MCF 10A (cell line): ENCODE measurements at regions not wholly inside any gene's neighbourhood (a gene's known extent, or its start where the extent isn't known, plus 50 kb on each side); places are given as distances from the start of the nearest gene placed in this dataset.
A peak's percentile ranks its signal among the peaks of the same experiment; 100 is the strongest.

ENCODE experiments used
- BruUV-seq: library from RNA; stranded (reverse); fragments of 400-500 nt; replicated peaks from 2 replicates; lab custom pipeline; 2021; lab: Mats Ljungman, UMichigan
- CTCF ChIA-PET: fragments of 300-600 bp; sonication (Branson Sonifier 250); formaldehyde crosslinking; extraction: SDS; loops from one replicate; lab custom pipeline; 2021; ENCODE audit warnings: antibody characterized with exemption, inconsistent platforms; lab: Yijun Ruan, JAX
- POLR2A ChIA-PET: fragments of 300-600, 350-650 bp; sonication (Branson Sonifier 250); formaldehyde crosslinking; extraction: SDS; loops from one replicate; lab custom pipeline; 2020; ENCODE audit warnings: antibody characterized with exemption, inconsistent platforms; lab: Yijun Ruan, JAX
- DNase-seq: peaks from one replicate; pipeline ENCODE4 v3.0.0-alpha.2; 2018; ENCODE audit not compliant: unreplicated experiment
- H3K27ac Mint-ChIP-seq: one replicate; pipeline ENCODE4 v1.8.0; 2022; ENCODE audit warnings: mild to moderate bottlenecking, low read depth, mixed read lengths; ENCODE audit not compliant: unreplicated experiment
- H3K27me3 Mint-ChIP-seq: one replicate; pipeline ENCODE4 v1.8.0; 2022; ENCODE audit warnings: mixed read lengths; ENCODE audit not compliant: insufficient read depth, unreplicated experiment
- H3K36me3 Mint-ChIP-seq: one replicate; pipeline ENCODE4 v1.8.0; 2022; ENCODE audit warnings: mild to moderate bottlenecking, moderate library complexity, mixed read lengths; ENCODE audit not compliant: insufficient read depth, unreplicated experiment
- H3K4me1 Mint-ChIP-seq: one replicate; pipeline ENCODE4 v1.8.0; 2022; ENCODE audit warnings: mixed read lengths; ENCODE audit not compliant: insufficient read depth, unreplicated experiment
- H3K4me3 Mint-ChIP-seq: one replicate; pipeline ENCODE4 v1.8.0; 2022; ENCODE audit warnings: mild to moderate bottlenecking, moderate library complexity, mixed read lengths; ENCODE audit not compliant: unreplicated experiment
- H3K9me3 Mint-ChIP-seq: one replicate; pipeline ENCODE4 v1.8.0; 2022; ENCODE audit warnings: mixed read lengths; ENCODE audit not compliant: unreplicated experiment
- CTCF ChIP-seq: fragments of 200-600 bp; IDR thresholded peaks from one replicate; pipeline ENCODE4 v1.8.0; 2022; ENCODE audit warnings: antibody characterized with exemption, mild to moderate bottlenecking; ENCODE audit not compliant: unreplicated experiment
- intact Hi-C: fragments of 100-400 bp; cut with micrococcal nuclease; formaldehyde crosslinking; loops from 2 replicates; pipeline ENCODE4 v1.14.1; 2022

DNA sequence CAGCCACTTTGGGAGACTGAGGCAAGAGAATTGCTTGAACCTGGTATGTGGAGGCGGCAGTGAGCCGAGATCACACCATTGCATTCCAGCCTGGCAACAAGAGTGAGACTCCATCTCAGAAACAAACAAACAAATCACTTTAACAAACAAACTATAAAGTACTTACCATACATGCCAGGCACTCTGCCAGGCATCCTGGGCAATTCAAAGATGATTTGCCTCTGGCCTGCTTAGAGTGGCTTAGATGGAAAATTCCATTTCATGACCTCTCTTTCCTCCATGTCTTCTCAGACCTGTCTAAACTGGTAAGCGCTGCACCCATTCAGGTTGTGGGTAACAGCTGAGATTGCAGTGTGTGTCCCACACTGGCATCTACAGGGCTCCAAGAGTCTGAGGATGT lies 273.2 kb downstream of the BCL2 start:
- Mint-ChIP-seq H3K27me3 (no peaks in the 10 kb centered on the region), H3K4me3 (no peak overlapping the region)
- no TSS peak for BruUV-seq

GRCh38 chr18:63043516-63043915 lies 276.1 kb downstream of the BCL2 start:
- intact Hi-C loops, result no loop called here
- Mint-ChIP-seq H3K4me3 (no peak overlapping the region), H3K4me1 (peaks cover 14% of the 10 kb centered on the region), H3K27ac (no peak overlapping the region), H3K27me3 (no peaks in the 10 kb centered on the region), H3K9me3 (no peaks in the 10 kb centered on the region), H3K36me3 (no peaks in the 10 kb centered on the region)
- ChIA-PET CTCF (interaction anchor here (0.8 kb wide), 1 partner anchor 17 kb away, joined by 4 read pairs; no protein-coding TSS in a partner anchor), POLR2A (interaction anchor here (0.7 to 0.8 kb wide), 2 partner anchors 284 to 329 kb away, joined by 3 to 6 read pairs; no protein-coding TSS in a partner anchor)
- BruUV-seq, result no TSS peak
- DNase-seq, result peak; percentile 60
- TF ChIP-seq CTCF, result no peak

More for the DNA sequence above, 273.2 kb downstream of the BCL2 start:
- DNase-seq, result peak; percentile 18
- Mint-ChIP-seq H3K27ac (no peak overlapping the region), H3K36me3 (no peaks in the 10 kb centered on the region), H3K9me3 (no peaks in the 10 kb centered on the region), H3K4me1 (peaks cover 14% of the 10 kb centered on the region)
- ChIA-PET CTCF (interaction anchor here (0.9 to 1.2 kb wide), 2 partner anchors 86 to 375 kb away, joined by 3 read pairs; no protein-coding TSS in a partner anchor), POLR2A (no interaction called here)
- no peak for TF ChIP-seq CTCF
- intact Hi-C loops, result no loop called here

DNA sequence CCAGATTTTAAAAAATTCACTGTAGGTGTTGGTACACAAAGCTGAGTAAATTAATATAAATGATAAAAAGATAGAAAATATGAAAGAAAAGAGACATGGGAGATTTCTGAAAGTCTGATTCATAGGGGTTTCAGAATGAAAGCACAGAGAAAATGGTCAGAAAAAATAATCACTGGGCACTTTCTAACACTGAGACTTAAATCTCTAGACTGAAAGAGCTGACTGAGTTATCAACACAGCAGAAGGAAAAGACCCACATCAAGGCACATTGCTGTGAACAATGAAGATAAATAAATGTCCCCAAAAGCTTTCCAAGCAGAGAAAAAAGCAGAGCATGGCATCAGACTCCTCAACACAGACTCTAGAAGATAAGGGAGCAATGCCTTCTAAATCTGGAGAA lies 277.2 kb downstream of the BCL2 start:
- POLR2A ChIA-PET, result interaction anchor here (1.6 kb wide), 1 partner anchor 25 kb away, joined by 4 read pairs; no protein-coding TSS in a partner anchor
- Mint-ChIP-seq H3K9me3 (no peaks in the 10 kb centered on the region), H3K27me3 (no peaks in the 10 kb centered on the region), H3K36me3 (no peaks in the 10 kb centered on the region), H3K4me1 (peaks cover 14% of the 10 kb centered on the region), H3K4me3 (no peak overlapping the region), H3K27ac (no peak overlapping the region)
- no TSS peak for BruUV-seq
- CTCF ChIA-PET, result no interaction called here
- intact Hi-C loops, result no loop called here
- DNase-seq, result no peak
- no peak for TF ChIP-seq CTCF

DNA sequence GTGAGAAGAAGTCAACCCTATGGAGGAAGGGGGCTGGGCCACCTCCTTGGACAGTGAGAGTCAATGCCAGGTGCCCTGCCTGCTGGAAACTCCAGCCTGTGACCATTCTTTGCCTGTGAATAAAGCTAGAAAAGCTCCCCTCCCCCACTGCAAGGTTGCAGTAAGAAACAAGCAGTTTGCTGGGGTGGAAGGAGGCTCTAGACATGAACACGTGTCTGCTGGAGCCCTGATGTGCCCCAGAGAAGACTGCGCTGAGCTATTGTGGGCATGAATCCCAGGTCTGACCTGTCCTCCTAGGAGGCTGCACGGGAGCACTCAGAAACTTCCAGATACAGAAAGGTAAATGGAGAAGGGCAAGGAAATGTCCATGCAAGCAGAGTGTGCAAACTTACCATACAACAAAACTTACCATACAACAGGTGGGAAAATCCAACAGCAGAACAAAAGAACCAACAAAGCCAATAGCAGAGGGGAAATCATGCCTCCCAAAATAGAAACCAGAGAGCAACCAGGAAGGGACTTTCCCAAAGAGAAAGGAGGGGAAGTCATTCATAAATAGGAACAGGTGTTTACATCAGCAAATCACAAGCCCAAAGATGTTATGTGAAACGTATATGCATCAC lies 278.7 kb downstream of the BCL2 start:
- no peaks in the 10 kb centered on the region for H3K36me3 Mint-ChIP-seq
- peaks cover 14% of the 10 kb centered on the region for H3K4me1 Mint-ChIP-seq
- ChIA-PET CTCF (interaction anchor here (0.6 to 1.2 kb wide), 2 partner anchors 19 to 24 kb away, joined by 3 to 10 read pairs; no protein-coding TSS in a partner anchor), POLR2A (no interaction called here)
- H3K27ac Mint-ChIP-seq, result no peak overlapping the region
- intact Hi-C loops, result no loop called here
- H3K4me3 Mint-ChIP-seq, result no peak overlapping the region
- DNase-seq, result no peak
- H3K9me3 Mint-ChIP-seq, result no peaks in the 10 kb centered on the region
- no peaks in the 10 kb centered on the region for H3K27me3 Mint-ChIP-seq
- BruUV-seq, result no TSS peak
- TF ChIP-seq CTCF, result no peak
